ENCODE measurements at regions not wholly inside any gene's neighbourhood (a gene's known extent, or its start where the extent isn't known, plus 50 kb on each side); places are given as distances from the start of the nearest gene placed in this dataset.
A peak's percentile ranks its signal among the peaks of the same experiment; 100 is the strongest.

- DNase-seq = no peak
- no peaks in the 10 kb centered on the region for H3K27me3 Mint-ChIP-seq
- ATAC-seq = peak; percentile 37
Measured at GRCh38 chr1:244779410-244779809, 56.0 kb upstream of the COX20 start.

GRCh38 chr1:244780311-244780710, 55.1 kb upstream of the COX20 start:
- Mint-ChIP-seq H3K4me3 (no peak overlapping the region), H3K4me1 (ENCODE audit: low read depth) (no peaks in the 10 kb centered on the region), H3K9me3 (no peaks in the 10 kb centered on the region), H3K27ac (no peak overlapping the region), H3K36me3 (ENCODE audit: low read depth) (no peaks in the 10 kb centered on the region), H3K27me3 (no peaks in the 10 kb centered on the region)
- POLR2A ChIA-PET = no interaction called here
- DNase-seq = no peak
- intact Hi-C loops (cut with micrococcal nuclease) = no loop called here
- CTCF ChIA-PET = interaction anchor here (0.7 to 1.2 kb wide), 2 partner anchors 17 to 175 kb away, joined by 3 to 4 read pairs; no protein-coding TSS in a partner anchor
- no peak for ATAC-seq
- no peak for TF ChIP-seq CTCF (IDR thresholded peaks at IDR 0.05)

More at GRCh38 chr1:244779410-244779809, 56.0 kb upstream of the COX20 start:
- no peaks in the 10 kb centered on the region for H3K4me1 Mint-ChIP-seq (ENCODE audit: low read depth)
- no peak overlapping the region for H3K27ac Mint-ChIP-seq
- no peaks in the 10 kb centered on the region for H3K36me3 Mint-ChIP-seq (ENCODE audit: low read depth)
- no peak overlapping the region for H3K4me3 Mint-ChIP-seq
- ChIA-PET CTCF (interaction anchor here (0.7 kb wide), 1 partner anchor 17 kb away, joined by 3 read pairs; no protein-coding TSS in a partner anchor), POLR2A (interaction anchor here (1.0 kb wide), 1 partner anchor 10 kb away, joined by 3 read pairs; no protein-coding TSS in a partner anchor)
- TF ChIP-seq CTCF (IDR thresholded peaks at IDR 0.05) = no peak
- intact Hi-C loops (cut with micrococcal nuclease) = no loop called here
- no peaks in the 10 kb centered on the region for H3K9me3 Mint-ChIP-seq

- Mint-ChIP-seq H3K27ac (no peak overlapping the region), H3K9me3 (no peaks in the 10 kb centered on the region), H3K36me3 (ENCODE audit: low read depth) (no peaks in the 10 kb centered on the region), H3K27me3 (no peaks in the 10 kb centered on the region), H3K4me1 (ENCODE audit: low read depth) (no peaks in the 10 kb centered on the region), H3K4me3 (no peak overlapping the region)
- TF ChIP-seq CTCF (IDR thresholded peaks at IDR 0.05) = no peak
- DNase-seq = no peak
- no peak for ATAC-seq
- ChIA-PET POLR2A (no interaction called here), CTCF (interaction anchor here (1.3 to 1.6 kb wide), 2 partner anchors 20 to 260 kb away, joined by 3 read pairs; no protein-coding TSS in a partner anchor)
- intact Hi-C loops (cut with micrococcal nuclease) = no loop called here
Measured at GRCh38 chr1:244782056-244782455, 53.4 kb upstream of the COX20 start.

- Mint-ChIP-seq H3K27ac (no peak overlapping the region), H3K4me3 (no peak overlapping the region), H3K4me1 (ENCODE audit: low read depth) (no peaks in the 10 kb centered on the region), H3K36me3 (ENCODE audit: low read depth) (no peaks in the 10 kb centered on the region), H3K9me3 (no peaks in the 10 kb centered on the region), H3K27me3 (no peaks in the 10 kb centered on the region)
- no peak for DNase-seq
- no peak for ATAC-seq
- intact Hi-C loops (cut with micrococcal nuclease) = no loop called here
- CTCF ChIA-PET = no interaction called here
- TF ChIP-seq CTCF (IDR thresholded peaks at IDR 0.05) = no peak
- POLR2A ChIA-PET = no interaction called here
Measured at GRCh38 chr1:244783138-244783537, 52.3 kb upstream of the COX20 start.
